Panc1 (cell line): ENCODE measurements at regions not wholly inside any gene's neighbourhood (a gene's known extent, or its start where the extent isn't known, plus 50 kb on each side); places are given as distances from the start of the nearest gene placed in this dataset.

Source experiments
- CTCF ChIP-seq: fragments of 450-650 bp; IDR thresholded peaks from 2 replicates; pipeline ENCODE4 v1.5.1; 2017; ENCODE audit warnings: mild to moderate bottlenecking
- POLR2AphosphoS5 ChIP-seq: IDR thresholded peaks from 2 replicates; pipeline ENCODE4 v1.6.1; 2012; ENCODE audit warnings: mild to moderate bottlenecking, low read depth, low read length, moderate library complexity
- REST ChIP-seq, 2 experiments: IDR thresholded peaks; 2 replicates each; pipeline ENCODE4 v1.6.1; 2011 to 2012; ENCODE audit warnings: low read depth in 2 of 2, control low read depth in 1 of 2, low read length in 1 of 2, mild to moderate bottlenecking in 1 of 2, moderate library complexity in 1 of 2; ENCODE audit not compliant: insufficient read depth in 1 of 2
- SIN3A ChIP-seq: IDR thresholded peaks from 2 replicates; pipeline ENCODE4 v1.6.1; 2012; ENCODE audit warnings: low read depth, mild to moderate bottlenecking, low read length, moderate library complexity, borderline replicate concordance; ENCODE audit not compliant: insufficient read depth

GRCh38 chr11:33419924-33420323 lies 162.7 kb downstream of the HIPK3 start:
- TF ChIP-seq CTCF = no peak
- no peak for TF ChIP-seq POLR2AphosphoS5
- TF ChIP-seq REST (IDR thresholded peaks at IDR 0.05; ENCODE audit: insufficient read depth in 1 of 2, low read depth in 2 of 2, low read length in 1 of 2) = no peak
- no peak for TF ChIP-seq SIN3A
